Activated naive CD4-positive, alpha-beta T cell treated with Interleukin-2 at 50 U/mL for 16 hours (primary cell): ENCODE measurements at regions not wholly inside any gene's neighbourhood (a gene's known extent, or its start where the extent isn't known, plus 50 kb on each side); places are given as distances from the start of the nearest gene placed in this dataset.
A peak's percentile ranks its signal among the peaks of the same experiment; 100 is the strongest.
"Not testable (repeated sequence)": the region's sequence is repeated elsewhere in the genome, so short reads cannot be mapped to it uniquely, and the experiment has no call there.

ENCODE experiments used
- DNase-seq: peaks from one replicate; pipeline ENCODE4 v3.0.0-alpha.2; 2020

GRCh38 chr2:211144974-211145665 is 588.7 kb downstream of the CPS1 start:
- no peak for DNase-seq

- no peak for DNase-seq
These were observed 593.3 kb downstream of the CPS1 start for GRCh38 chr2:211149731-211150130.

- DNase-seq: no peak
These were observed 600.8 kb downstream of the CPS1 start for GRCh38 chr2:211157211-211157610.

GRCh38 chr2:211157856-211158463 is 601.6 kb downstream of the CPS1 start:
- DNase-seq: peak; percentile 63

- DNase-seq: no peak
These were observed 603.6 kb downstream of the CPS1 start for GRCh38 chr2:211159972-211160371.

DNA sequence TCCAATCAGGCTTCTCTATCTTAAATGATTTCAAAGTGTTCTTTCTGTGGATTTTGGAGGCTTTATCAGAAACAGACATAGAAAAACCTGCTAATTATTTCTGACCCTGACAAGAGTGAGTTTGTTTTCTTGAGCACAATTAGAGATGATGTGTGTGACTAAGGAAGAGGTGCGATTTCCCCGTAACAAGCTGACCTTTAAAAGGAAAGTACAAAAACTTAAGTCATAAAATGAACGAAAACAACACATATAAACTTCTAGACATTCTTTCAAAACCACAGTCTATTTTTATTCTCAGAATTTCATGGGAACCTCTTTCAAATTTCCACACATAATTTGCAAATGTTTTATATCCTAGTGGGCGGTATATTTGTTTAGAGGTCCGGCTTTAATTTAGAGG is 604.8 kb downstream of the CPS1 start:
- DNase-seq: no peak

- DNase-seq: no peak
These were observed 606.5 kb downstream of the CPS1 start for GRCh38 chr2:211162911-211163310.

- no peak for DNase-seq
These were observed 614.4 kb downstream of the CPS1 start for GRCh38 chr2:211170843-211171242.

DNA sequence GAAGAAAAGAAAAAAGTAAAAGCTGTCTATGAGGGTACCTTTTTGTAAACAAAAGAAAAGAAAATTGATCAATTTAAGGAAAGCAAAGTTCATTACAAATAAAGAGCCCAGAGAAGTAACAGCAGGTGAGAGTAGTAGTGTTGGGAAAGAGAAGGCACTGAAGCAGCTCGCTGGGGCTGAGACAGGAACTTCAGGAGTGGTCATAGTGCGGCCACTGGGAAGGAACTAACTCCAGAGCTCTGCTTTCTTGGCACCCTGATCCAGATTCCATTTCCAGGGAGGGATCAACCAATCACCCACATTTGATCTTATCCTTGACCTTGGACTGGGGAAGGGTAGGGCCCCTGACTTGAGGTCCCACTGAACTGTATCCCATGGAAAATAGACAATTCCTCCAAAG is 617.6 kb downstream of the CPS1 start:
- no peak for DNase-seq

GRCh38 chr2:211174631-211175030 is 618.2 kb downstream of the CPS1 start:
- no peak for DNase-seq

DNA sequence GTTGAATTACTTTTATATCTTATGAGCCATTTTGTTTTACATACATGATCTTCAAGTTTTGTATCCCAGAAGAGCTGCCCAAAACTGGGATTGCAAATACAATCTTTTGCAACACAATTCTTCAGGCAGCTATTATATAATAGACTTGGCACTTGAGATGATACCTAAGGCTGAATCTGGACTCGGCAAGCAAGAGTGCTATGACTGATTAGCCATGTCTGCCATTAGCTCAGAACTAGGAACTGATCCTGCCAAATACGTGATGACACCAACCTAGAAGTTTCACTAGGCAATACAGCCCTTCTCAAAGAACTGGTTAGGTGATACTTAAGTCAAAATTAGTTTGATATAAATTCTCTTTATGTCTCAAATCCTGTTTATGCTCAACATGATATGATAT is 619.6 kb downstream of the CPS1 start:
- no peak for DNase-seq

- no peak for DNase-seq
These were observed 620.2 kb downstream of the CPS1 start for GRCh38 chr2:211176514-211177141.

- no peak for DNase-seq
These were observed 625.2 kb downstream of the CPS1 start for GRCh38 chr2:211181626-211182025.

- DNase-seq: no peak
These were observed 631.2 kb downstream of the CPS1 start for GRCh38 chr2:211187602-211188001.

DNA sequence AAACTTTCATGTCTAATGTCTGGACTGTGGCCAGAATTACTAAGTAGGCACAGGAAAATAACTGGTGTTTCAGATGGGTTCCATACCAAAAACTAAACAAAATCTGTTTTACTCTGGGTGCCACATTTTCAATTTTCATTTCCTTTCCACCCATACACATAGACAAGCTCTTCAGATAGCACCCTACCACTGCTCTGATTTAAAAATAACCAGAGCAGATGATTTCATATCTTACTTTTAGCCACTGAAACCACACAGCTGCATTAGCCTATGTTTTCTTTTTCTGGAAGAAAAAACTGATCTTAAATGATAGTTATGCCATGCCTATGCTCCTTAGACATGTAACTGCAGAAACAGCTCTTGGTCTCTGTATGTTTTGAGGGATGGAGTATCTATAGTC is 647.6 kb downstream of the CPS1 start:
- DNase-seq: no peak

DNA sequence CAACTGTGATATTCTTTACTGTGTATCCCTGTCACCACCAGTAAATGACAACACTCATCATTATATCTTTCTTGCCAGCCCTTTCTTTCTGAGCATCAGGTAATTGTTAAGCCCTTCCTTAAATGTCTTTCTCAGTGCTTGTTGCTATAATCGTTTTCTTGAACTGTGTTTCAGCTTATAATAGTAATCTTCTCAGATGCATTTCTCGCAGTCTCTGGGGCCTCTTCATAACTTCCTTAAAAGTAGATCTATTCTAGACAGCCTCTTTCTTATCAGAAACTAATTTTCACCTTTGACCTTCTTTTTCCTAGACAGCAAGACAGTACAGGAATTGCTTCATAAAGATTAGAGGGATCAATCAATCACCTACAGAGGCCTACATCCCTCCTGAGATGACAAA is 648.1 kb downstream of the CPS1 start:
- DNase-seq: no peak

DNA sequence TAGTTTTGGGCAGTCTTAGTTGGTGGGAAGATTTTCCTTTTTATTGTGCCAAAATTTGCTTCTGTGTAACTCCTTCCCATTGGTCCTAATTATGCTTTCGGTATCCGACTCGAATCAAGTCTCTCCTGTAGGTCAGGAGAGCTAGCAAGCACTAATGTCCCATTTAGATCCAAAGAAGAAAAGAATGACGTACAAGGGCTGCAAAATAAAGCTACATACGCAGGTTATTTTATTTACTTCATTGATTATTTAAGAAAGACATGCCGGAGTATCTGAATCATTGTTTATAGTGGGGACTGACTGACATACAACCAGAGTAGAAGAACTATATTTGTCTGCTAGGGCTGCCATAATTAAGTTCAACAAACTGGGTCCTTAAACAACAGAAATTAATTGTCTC is 648.5 kb downstream of the CPS1 start:
- no peak for DNase-seq

- DNase-seq: no peak
These were observed 649.0 kb downstream of the CPS1 start for GRCh38 chr2:211205358-211205757.

DNA sequence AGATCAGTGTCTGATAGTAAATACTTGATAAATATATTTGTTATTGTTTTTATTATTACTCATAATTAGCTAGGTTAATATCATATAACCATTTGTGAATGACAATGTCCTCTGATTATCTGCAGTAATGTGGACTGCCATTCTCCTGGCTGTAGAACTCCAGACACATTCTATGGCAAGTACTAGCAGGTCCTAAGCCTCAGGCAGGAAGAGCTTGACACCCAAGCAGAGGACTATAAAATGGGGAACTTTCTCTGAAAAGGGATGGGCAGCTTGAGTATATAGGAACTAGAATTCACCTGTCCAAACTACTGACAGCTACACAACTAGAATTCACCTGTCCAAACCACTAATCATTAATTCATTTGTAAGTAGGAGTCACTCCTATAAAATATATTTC is 649.4 kb downstream of the CPS1 start:
- no peak for DNase-seq

GRCh38 chr2:211216221-211216620 is 659.8 kb downstream of the CPS1 start:
- no peak for DNase-seq

GRCh38 chr2:211219548-211219947 is 663.1 kb downstream of the CPS1 start:
- DNase-seq: not testable (repeated sequence)

GRCh38 chr2:211225784-211226183 is 669.4 kb downstream of the CPS1 start:
- DNase-seq: no peak

- DNase-seq: no peak
These were observed 672.2 kb downstream of the CPS1 start for GRCh38 chr2:211228559-211228958.

- DNase-seq: no peak
These were observed 681.3 kb downstream of the CPS1 start for GRCh38 chr2:211237586-211238275.
